ENCODE measurements at regions not wholly inside any gene's neighbourhood (a gene's known extent, or its start where the extent isn't known, plus 50 kb on each side); places are given as distances from the start of the nearest gene placed in this dataset.
"Not testable (repeated sequence)": the region's sequence is repeated elsewhere in the genome, so short reads cannot be mapped to it uniquely, and the experiment has no call there.

- no peak overlapping the region for H3K27ac ChIP-seq (ENCODE audit: low read depth, low read length)
- no peak overlapping the region for H3K9ac ChIP-seq (ENCODE audit: low read length)
- peaks cover 0 to 7% of the 10 kb centered on the region in 2 donors for H3K27me3 ChIP-seq (ENCODE audit: control insufficient read depth in 1 of 2, insufficient read depth in 2 of 2, low read length in 2 of 2)
- no peaks in the 10 kb centered on the region for H3K9me3 ChIP-seq (ENCODE audit: low read length)
- no peaks in the 10 kb centered on the region for H3K4me1 ChIP-seq (ENCODE audit: insufficient read depth, low read length)
- H3K4me3 ChIP-seq (ENCODE audit: low read depth in 1 of 2, low read length in 2 of 2), result no peak overlapping the region
- H3K36me3 ChIP-seq (ENCODE audit: insufficient read depth, low read length), result no peaks in the 10 kb centered on the region
Measured at GRCh38 chr22:49007013-49007653, 820.5 kb downstream of the BRD1 start.

DNA sequence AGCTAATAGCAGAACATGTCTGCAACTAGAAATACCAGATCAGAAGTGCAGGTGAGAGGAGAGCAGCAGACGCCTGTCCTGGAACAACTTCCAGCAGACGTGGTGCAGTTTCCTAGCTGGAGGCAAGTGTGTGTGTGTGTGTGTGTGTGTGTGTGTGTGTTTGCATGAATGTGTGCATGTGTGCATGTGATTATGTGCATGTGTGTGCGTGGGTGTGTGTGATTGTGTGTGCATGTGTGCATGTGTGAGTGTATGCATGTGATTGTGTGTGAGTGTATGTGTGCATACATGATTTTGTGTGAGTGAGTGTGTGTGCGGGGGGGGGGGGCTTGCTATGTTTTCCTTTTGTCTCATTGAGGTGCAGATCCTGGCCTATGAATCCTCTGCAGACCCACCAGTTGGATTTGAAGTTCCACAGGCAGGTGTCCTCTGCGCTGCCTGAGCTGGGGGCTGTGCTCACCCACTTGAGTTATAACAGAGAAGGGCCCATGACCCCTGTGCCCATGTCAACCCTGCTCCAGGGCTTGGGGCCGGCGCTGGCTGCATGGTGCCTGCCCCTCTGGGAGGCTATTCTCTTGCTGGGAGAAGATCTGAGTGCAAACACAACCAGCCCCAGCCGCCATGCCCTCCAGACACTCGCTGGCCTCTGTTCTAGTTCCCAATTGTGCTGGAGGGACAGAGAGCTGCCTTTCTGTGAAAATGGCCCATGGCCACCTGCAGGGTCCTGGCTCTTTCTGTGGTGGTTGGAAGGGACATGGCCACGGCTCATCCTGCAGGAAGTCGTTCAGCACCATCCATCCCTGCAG is 821.3 kb downstream of the BRD1 start:
- Histone ChIP-seq H3K27ac (ENCODE audit: low read depth, low read length) (no peak overlapping the region), H3K9ac (ENCODE audit: low read length) (no peak overlapping the region), H3K4me3 (ENCODE audit: low read depth in 1 of 2, low read length in 2 of 2) (no peak overlapping the region), H3K27me3 (ENCODE audit: control insufficient read depth in 1 of 2, insufficient read depth in 2 of 2, low read length in 2 of 2) (peaks cover 0 to 3% of the 10 kb centered on the region in 2 donors), H3K9me3 (ENCODE audit: low read length) (no peaks in the 10 kb centered on the region), H3K36me3 (ENCODE audit: insufficient read depth, low read length) (no peaks in the 10 kb centered on the region), H3K4me1 (ENCODE audit: insufficient read depth, low read length) (no peaks in the 10 kb centered on the region)

DNA sequence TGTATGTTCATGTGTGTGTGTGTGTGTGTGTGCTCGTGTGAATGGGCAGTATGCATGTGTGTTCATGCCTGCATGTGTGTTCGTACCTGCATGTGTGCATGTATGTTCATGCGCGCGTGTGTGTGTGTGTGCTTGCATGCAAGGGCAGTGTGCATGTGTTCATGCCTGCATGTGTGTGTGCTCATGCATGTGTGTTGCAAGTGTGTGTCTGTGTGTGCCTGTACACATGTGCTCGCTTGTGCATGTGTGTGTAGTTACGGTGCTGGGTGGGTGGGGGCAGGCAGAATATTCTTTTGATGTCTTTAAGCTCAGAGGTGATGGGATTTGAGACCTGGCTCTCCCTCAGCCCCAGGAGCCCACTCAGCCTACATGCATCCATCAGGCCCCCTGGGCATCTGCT is 822.1 kb downstream of the BRD1 start:
- Histone ChIP-seq H3K27ac (ENCODE audit: low read depth, low read length) (no peak overlapping the region), H3K9ac (ENCODE audit: low read length) (no peak overlapping the region), H3K9me3 (ENCODE audit: low read length) (no peaks in the 10 kb centered on the region), H3K36me3 (ENCODE audit: insufficient read depth, low read length) (no peaks in the 10 kb centered on the region), H3K27me3 (ENCODE audit: control insufficient read depth in 1 of 2, insufficient read depth in 2 of 2, low read length in 2 of 2) (no peaks in the 10 kb centered on the region), H3K4me1 (ENCODE audit: insufficient read depth, low read length) (no peaks in the 10 kb centered on the region), H3K4me3 (ENCODE audit: low read depth in 1 of 2, low read length in 2 of 2) (no peak overlapping the region)

DNA sequence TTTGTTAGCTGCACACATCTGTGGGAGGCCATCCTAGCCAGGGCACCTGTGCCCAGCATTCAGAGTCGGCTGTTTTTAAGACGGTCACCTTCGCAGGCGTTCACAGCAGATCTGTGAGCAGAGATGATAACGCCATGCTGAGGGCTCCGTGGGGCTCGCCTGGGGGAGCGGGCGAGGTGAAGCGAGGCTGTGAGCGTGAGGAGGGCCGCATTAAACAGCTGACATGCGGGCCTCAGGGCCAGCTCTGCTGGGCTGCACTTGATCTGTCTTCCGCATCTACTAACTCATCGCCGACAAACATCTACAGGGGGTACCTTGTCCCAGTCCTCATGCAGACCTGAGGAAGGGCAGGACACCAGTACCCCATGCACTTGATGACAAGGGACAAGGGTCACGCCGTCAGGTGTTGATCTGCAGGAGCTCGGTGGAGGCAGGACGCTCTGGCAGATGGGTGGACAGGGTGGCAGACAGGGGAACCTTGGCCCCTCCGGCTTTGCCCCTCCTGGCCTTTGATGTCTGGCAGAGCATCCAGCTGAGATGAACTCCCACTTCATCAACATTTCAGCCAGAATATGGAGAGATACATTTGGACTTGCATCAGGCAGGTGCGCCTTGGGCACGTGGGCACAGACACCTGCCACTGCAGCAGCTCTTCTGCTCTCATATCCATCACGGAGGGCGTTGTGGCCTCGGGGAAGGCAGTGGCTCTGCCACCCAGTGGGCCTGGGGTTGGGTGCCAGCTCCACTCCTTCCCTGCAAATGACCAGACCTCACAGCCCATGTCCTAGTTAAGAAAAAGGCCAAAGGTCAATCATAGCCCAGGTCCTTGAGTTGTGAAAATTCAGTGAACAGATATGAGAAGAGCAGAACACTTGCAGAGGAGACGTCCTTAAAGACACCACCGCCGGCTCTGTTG is 822.9 kb downstream of the BRD1 start:
- no peaks in the 10 kb centered on the region for H3K36me3 ChIP-seq (ENCODE audit: insufficient read depth, low read length)
- H3K9me3 ChIP-seq (ENCODE audit: low read length), result no peaks in the 10 kb centered on the region
- H3K27ac ChIP-seq (ENCODE audit: low read depth, low read length), result no peak overlapping the region
- no peak overlapping the region for H3K4me3 ChIP-seq (ENCODE audit: low read depth in 1 of 2, low read length in 2 of 2)
- H3K4me1 ChIP-seq (ENCODE audit: insufficient read depth, low read length), result no peaks in the 10 kb centered on the region
- H3K27me3 ChIP-seq (ENCODE audit: control insufficient read depth in 1 of 2, insufficient read depth in 2 of 2, low read length in 2 of 2), result no peaks in the 10 kb centered on the region
- H3K9ac ChIP-seq (ENCODE audit: low read length), result no peak overlapping the region

GRCh38 chr22:48997605-48998004 is 830.1 kb downstream of the BRD1 start:
- not testable (repeated sequence) for H3K9ac ChIP-seq (ENCODE audit: low read length); H3K36me3 ChIP-seq (ENCODE audit: insufficient read depth, low read length); H3K9me3 ChIP-seq (ENCODE audit: low read length); H3K4me1 ChIP-seq (ENCODE audit: insufficient read depth, low read length); H3K27ac ChIP-seq (ENCODE audit: low read depth, low read length); H3K4me3 ChIP-seq (ENCODE audit: low read depth in 1 of 2, low read length in 2 of 2); H3K27me3 ChIP-seq (ENCODE audit: control insufficient read depth in 1 of 2, insufficient read depth in 2 of 2, low read length in 2 of 2)

GRCh38 chr22:48993655-48994054 is 834.0 kb downstream of the BRD1 start:
- Histone ChIP-seq H3K27ac (ENCODE audit: low read depth, low read length) (no peak overlapping the region), H3K4me3 (ENCODE audit: low read depth in 1 of 2, low read length in 2 of 2) (no peak overlapping the region), H3K9me3 (ENCODE audit: low read length) (no peaks in the 10 kb centered on the region), H3K4me1 (ENCODE audit: insufficient read depth, low read length) (no peaks in the 10 kb centered on the region), H3K36me3 (ENCODE audit: insufficient read depth, low read length) (no peaks in the 10 kb centered on the region), H3K27me3 (ENCODE audit: control insufficient read depth in 1 of 2, insufficient read depth in 2 of 2, low read length in 2 of 2) (no peaks in the 10 kb centered on the region), H3K9ac (ENCODE audit: low read length) (no peak overlapping the region)

GRCh38 chr22:48984639-48985038 is 843.0 kb downstream of the BRD1 start:
- Histone ChIP-seq H3K27me3 (ENCODE audit: control insufficient read depth in 1 of 2, insufficient read depth in 2 of 2, low read length in 2 of 2) (peaks cover 0 to 8% of the 10 kb centered on the region in 2 donors), H3K9me3 (ENCODE audit: low read length) (no peaks in the 10 kb centered on the region), H3K9ac (ENCODE audit: low read length) (no peak overlapping the region), H3K27ac (ENCODE audit: low read depth, low read length) (no peak overlapping the region), H3K4me1 (ENCODE audit: insufficient read depth, low read length) (no peaks in the 10 kb centered on the region), H3K4me3 (ENCODE audit: low read depth in 1 of 2, low read length in 2 of 2) (no peak overlapping the region), H3K36me3 (ENCODE audit: insufficient read depth, low read length) (no peaks in the 10 kb centered on the region)

DNA sequence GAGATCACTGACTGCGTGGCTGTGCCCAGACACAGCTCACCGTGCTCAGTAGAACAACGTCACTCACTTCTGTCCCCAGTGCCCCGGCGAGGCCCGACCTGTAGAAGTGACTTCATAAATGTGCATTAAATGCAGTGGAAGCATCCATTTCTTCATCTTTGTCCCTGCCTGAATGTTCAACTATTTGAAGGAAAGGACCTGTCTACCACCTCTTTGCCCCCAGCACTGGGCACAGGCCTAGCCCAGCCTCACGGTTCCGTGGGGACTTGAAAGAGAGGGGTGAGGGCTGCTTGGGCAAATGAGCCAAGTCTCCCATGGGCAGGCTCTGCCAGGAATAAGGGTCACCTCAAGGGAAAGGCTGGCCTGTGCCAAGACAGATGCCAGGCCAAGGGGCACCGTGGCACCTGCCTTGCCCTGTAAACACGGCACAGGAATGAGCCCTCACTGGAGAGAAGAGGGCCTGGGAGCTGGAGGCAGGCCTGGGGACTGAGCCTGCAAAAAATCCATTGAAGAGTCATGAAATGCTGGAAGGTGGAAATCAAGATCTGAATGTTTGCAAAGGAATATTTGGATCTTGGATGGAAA is 845.3 kb downstream of the BRD1 start:
- Histone ChIP-seq H3K4me1 (ENCODE audit: insufficient read depth, low read length) (no peaks in the 10 kb centered on the region), H3K36me3 (ENCODE audit: insufficient read depth, low read length) (no peaks in the 10 kb centered on the region), H3K9ac (ENCODE audit: low read length) (no peak overlapping the region), H3K27me3 (ENCODE audit: control insufficient read depth in 1 of 2, insufficient read depth in 2 of 2, low read length in 2 of 2) (peaks cover 0 to 8% of the 10 kb centered on the region in 2 donors), H3K4me3 (ENCODE audit: low read depth in 1 of 2, low read length in 2 of 2) (no peak overlapping the region), H3K9me3 (ENCODE audit: low read length) (no peaks in the 10 kb centered on the region), H3K27ac (ENCODE audit: low read depth, low read length) (no peak overlapping the region)

GRCh38 chr22:48981371-48982061 is 846.2 kb downstream of the BRD1 start:
- no peak overlapping the region for H3K4me3 ChIP-seq (ENCODE audit: low read depth in 1 of 2, low read length in 2 of 2)
- H3K27ac ChIP-seq (ENCODE audit: low read depth, low read length), result no peak overlapping the region
- peaks cover 0 to 16% of the 10 kb centered on the region in 2 donors for H3K27me3 ChIP-seq (ENCODE audit: control insufficient read depth in 1 of 2, insufficient read depth in 2 of 2, low read length in 2 of 2)
- no peaks in the 10 kb centered on the region for H3K36me3 ChIP-seq (ENCODE audit: insufficient read depth, low read length)
- H3K9ac ChIP-seq (ENCODE audit: low read length), result no peak overlapping the region
- no peaks in the 10 kb centered on the region for H3K4me1 ChIP-seq (ENCODE audit: insufficient read depth, low read length)
- H3K9me3 ChIP-seq (ENCODE audit: low read length), result no peaks in the 10 kb centered on the region

DNA sequence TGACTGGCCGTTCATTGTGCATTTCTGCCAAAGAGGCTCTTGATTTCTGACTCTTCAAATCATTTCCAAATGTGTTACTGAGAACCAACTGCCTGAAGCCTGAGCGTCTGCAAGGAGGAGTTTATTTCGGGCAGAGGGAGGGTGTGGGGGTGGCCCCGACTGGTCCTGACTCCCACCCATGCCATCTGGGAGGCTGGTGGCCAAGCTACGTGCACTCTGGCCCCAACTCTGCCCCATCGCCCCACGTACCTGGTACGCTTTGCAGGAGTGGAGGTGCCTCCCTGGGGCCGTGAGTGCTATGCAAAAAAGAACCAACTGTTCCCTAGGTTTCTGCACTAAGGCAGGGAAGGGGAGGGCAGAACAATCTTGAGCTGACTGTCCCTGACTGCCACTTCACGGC is 846.8 kb downstream of the BRD1 start:
- no peak overlapping the region for H3K27ac ChIP-seq (ENCODE audit: low read depth, low read length)
- no peak overlapping the region for H3K4me3 ChIP-seq (ENCODE audit: low read depth in 1 of 2, low read length in 2 of 2)
- no peaks in the 10 kb centered on the region for H3K9me3 ChIP-seq (ENCODE audit: low read length)
- no peaks in the 10 kb centered on the region for H3K36me3 ChIP-seq (ENCODE audit: insufficient read depth, low read length)
- peaks cover 0 to 16% of the 10 kb centered on the region in 2 donors for H3K27me3 ChIP-seq (ENCODE audit: control insufficient read depth in 1 of 2, insufficient read depth in 2 of 2, low read length in 2 of 2)
- no peak overlapping the region for H3K9ac ChIP-seq (ENCODE audit: low read length)
- no peaks in the 10 kb centered on the region for H3K4me1 ChIP-seq (ENCODE audit: insufficient read depth, low read length)
